Spleen (tissue), 11 donors: ENCODE measurements at regions not wholly inside any gene's neighbourhood (a gene's known extent, or its start where the extent isn't known, plus 50 kb on each side); places are given as distances from the start of the nearest gene placed in this dataset.
"Not testable (repeated sequence)": the region's sequence is repeated elsewhere in the genome, so short reads cannot be mapped to it uniquely, and the experiment has no call there.

Experiments used
- DNase-seq: peaks from one replicate; pipeline ENCODE4 v3.0.0-alpha.2; 2020
- H3K27ac ChIP-seq, 8 donors: fragments of 200-600 bp; sonication (generic) in 7 of 8; 1 replicate in 4 of 8; 2 replicates in 4 of 8; pipeline versions ENCODE4 v1.5.0 to v1.8.0; 2016 to 2021; ENCODE audit warnings: inconsistent platforms in 4 of 8, mild to moderate bottlenecking in 4 of 8, moderate library complexity in 1 of 8
- H3K27me3 ChIP-seq, 7 donors: fragments of 200-600 bp; sonication (generic) in 6 of 7; replicated peaks in 1 of 7; 1 replicate in 4 of 7; 2 replicates in 3 of 7; pipeline versions ENCODE4 v1.5.0 to v1.8.0; 2016 to 2021; ENCODE audit warnings: inconsistent platforms in 3 of 7, mild to moderate bottlenecking in 1 of 7
- H3K36me3 ChIP-seq, 6 donors: fragments of 200-600 bp; sonication (generic) in 5 of 6; 1 replicate in 4 of 6; 2 replicates in 2 of 6; pipeline versions ENCODE4 v1.5.0 to v1.8.0; 2016 to 2021; ENCODE audit warnings: inconsistent platforms in 2 of 6
- H3K4me1 ChIP-seq, 6 donors: fragments of 200-600 bp; sonication (generic) in 5 of 6; 1 replicate in 3 of 6; 2 replicates in 3 of 6; pipeline versions ENCODE4 v1.5.0 to v1.8.0; 2016 to 2021; ENCODE audit warnings: inconsistent platforms in 3 of 6
- H3K4me3 ChIP-seq, 8 donors: fragments of 200-600 bp; sonication (generic) in 7 of 8; 1 replicate in 4 of 8; 2 replicates in 4 of 8; pipeline versions ENCODE4 v1.5.0 to v1.8.0; 2016 to 2021; ENCODE audit warnings: inconsistent platforms in 4 of 8, mild to moderate bottlenecking in 4 of 8, moderate library complexity in 2 of 8
- H3K9me3 ChIP-seq, 8 donors: fragments of 200-600 bp; sonication (generic) in 7 of 8; 1 replicate in 4 of 8; 2 replicates in 4 of 8; pipeline versions ENCODE4 v1.5.0 to v1.8.0; 2016 to 2021; ENCODE audit warnings: inconsistent platforms in 4 of 8
- CTCF ChIP-seq, 11 experiments: fragments of 200-600 bp in 7 of 11; fragments of 450-650 bp in 4 of 11; sonication (generic) in 4 of 11; IDR thresholded peaks in 8 of 11; conservative IDR thresholded peaks in 3 of 11; 1 replicate in 7 of 11; 2 replicates in 4 of 11; pipeline versions ENCODE4 v1.4.0 to v1.8.0; 2016 to 2021; ENCODE audit warnings: antibody characterized with exemption in 11 of 11, inconsistent platforms in 4 of 11, mild to moderate bottlenecking in 1 of 11
- POLR2A ChIP-seq, 3 donors: fragments of 450-650 bp; IDR thresholded peaks; one replicate each; pipeline ENCODE4 v1.5.1; 2017; ENCODE audit warnings: antibody characterized with exemption in 3 of 3, mild to moderate bottlenecking in 1 of 3
- POLR2AphosphoS5 ChIP-seq, 3 donors: sonication (generic); formaldehyde crosslinking; IDR thresholded peaks; one replicate each; pipeline ENCODE4 v1.5.1; 2017; ENCODE audit warnings: antibody characterized with exemption in 3 of 3
- WGBS, 5 donors: extraction: QIAGEN DNeasy Blood & Tissue Kit in 3 of 5; methylation state at CpG; one replicate each; pipeline versions ENCODE4 v1.1.5 to v1.1.7; 2013 to 2018; 5-methylcytosine and 5-hydroxymethylcytosine counted together
- intact Hi-C: fragments of 100-400 bp; cut with DNase I; formaldehyde crosslinking; loops from one replicate; pipeline ENCODE4 v1.15.0; 2023; ENCODE audit warnings: low total_unique reads
- donor health status: healthy with polysubstance abuse.
- donor health status: DM: no; HTN: no; CAD: no; lungs with moderate emphysema.
- donor health status: DM: no; HTN: no; CAD: no.
- donor health status: Bipolar disorder and iron deficiency.
- donor health status: healthy.
- donor health status: DM: no; HTN: no; CAD: no.
- donor health status: DM: yes; HTN: yes; CAD: no.

GRCh38 chr12:80000831-80001230 lies 65.9 kb upstream of the PPP1R12A start:
- intact Hi-C loops = no loop called here
- TF ChIP-seq CTCF (IDR thresholded peaks at IDR 0.05 in 8 of 11, conservative IDR thresholded peaks at IDR 0.05 in 3 of 11) = no peak
- no peak for TF ChIP-seq POLR2A (IDR thresholded peaks at IDR 0.05)
- TF ChIP-seq POLR2AphosphoS5 (IDR thresholded peaks at IDR 0.05) = no peak
- H3K36me3 ChIP-seq = no peaks in the 10 kb centered on the region
- no peak for DNase-seq
- no peak overlapping the region for H3K4me3 ChIP-seq
- WGBS, 5 donors = 0 to 86% (median 0%) methylated on average over 1 of the region's 1 CpG
- no peak overlapping the region for H3K27ac ChIP-seq
- H3K4me1 ChIP-seq = peaks cover 0 to 7% (median 2%) of the 10 kb centered on the region in 6 donors
- no peaks in the 10 kb centered on the region for H3K27me3 ChIP-seq
- H3K9me3 ChIP-seq = no peaks in the 10 kb centered on the region

GRCh38 chr12:79998554-79998953 lies 63.7 kb upstream of the PPP1R12A start:
- DNase-seq = no peak
- H3K27me3 ChIP-seq = no peaks in the 10 kb centered on the region
- peaks cover 0 to 7% (median 2%) of the 10 kb centered on the region in 6 donors for H3K4me1 ChIP-seq
- H3K4me3 ChIP-seq = no peak overlapping the region
- H3K9me3 ChIP-seq = no peaks in the 10 kb centered on the region
- 82 to 100% (median 94%) methylated on average over 1 of the region's 1 CpG for whole genome bisulfite sequencing, 5 donors
- H3K27ac ChIP-seq = no peak overlapping the region
- H3K36me3 ChIP-seq = no peaks in the 10 kb centered on the region
- intact Hi-C loops = no loop called here
- TF ChIP-seq POLR2AphosphoS5 (IDR thresholded peaks at IDR 0.05) (no peak), CTCF (IDR thresholded peaks at IDR 0.05 in 8 of 11, conservative IDR thresholded peaks at IDR 0.05 in 3 of 11) (no peak)

GRCh38 chr12:79997096-79997791 lies 62.3 kb upstream of the PPP1R12A start:
- Histone ChIP-seq H3K27ac (no peak overlapping the region), H3K27me3 (no peaks in the 10 kb centered on the region), H3K4me1 (peaks cover 0 to 7% (median 2%) of the 10 kb centered on the region in 6 donors), H3K36me3 (no peaks in the 10 kb centered on the region), H3K9me3 (no peaks in the 10 kb centered on the region), H3K4me3 (no peak overlapping the region)
- no peak for DNase-seq
- 58 to 69% (median 67%) methylated on average over 2 of the region's 2 CpGs for WGBS, 5 donors
- intact Hi-C loops = no loop called here
- TF ChIP-seq POLR2AphosphoS5 (IDR thresholded peaks at IDR 0.05) (no peak), POLR2A (IDR thresholded peaks at IDR 0.05) (no peak), CTCF (IDR thresholded peaks at IDR 0.05 in 8 of 11, conservative IDR thresholded peaks at IDR 0.05 in 3 of 11) (no peak)

DNA sequence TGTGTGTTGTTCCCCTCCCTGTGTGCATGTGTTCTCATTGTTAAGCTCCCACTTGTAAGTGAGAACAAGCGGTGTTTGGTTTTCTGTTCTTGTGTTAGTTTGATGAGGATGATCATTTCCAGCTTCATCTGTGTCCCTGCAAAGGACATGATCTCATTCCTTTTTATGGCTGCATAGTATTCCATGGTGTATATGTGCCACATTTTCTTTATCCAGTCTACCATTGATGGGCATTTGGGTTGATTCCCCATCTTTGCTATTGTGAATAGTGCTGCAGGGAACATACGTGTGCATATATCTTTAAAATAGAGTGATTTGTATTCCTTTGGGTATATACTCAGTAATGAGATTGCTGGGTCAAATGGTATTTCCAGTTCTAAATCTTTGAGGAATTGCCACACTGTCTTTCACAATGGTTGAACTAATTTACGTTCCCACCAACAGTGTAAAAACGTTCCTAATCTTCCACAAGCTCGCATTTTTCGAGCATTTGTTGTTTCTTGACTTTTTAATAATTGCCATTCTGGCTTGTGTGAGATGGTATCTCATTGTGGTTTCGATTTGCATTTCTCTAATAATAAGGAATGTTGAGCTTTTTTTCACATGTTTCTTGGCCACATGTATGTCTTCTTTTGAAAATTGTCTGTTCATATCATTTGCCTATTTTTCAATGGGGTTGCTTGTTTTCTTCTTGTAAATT lies 60.6 kb upstream of the PPP1R12A start:
- WGBS, 5 donors = 84 to 95% (median 93%) methylated on average over 7 of the region's 7 CpGs

More for the DNA sequence above, 60.6 kb upstream of the PPP1R12A start:
- DNase-seq, H3K27me3 ChIP-seq, H3K9me3 ChIP-seq, H3K4me1 ChIP-seq, H3K4me3 ChIP-seq, H3K27ac ChIP-seq, intact Hi-C loops, H3K36me3 ChIP-seq: not testable (repeated sequence)
